ENCODE measurements at regions not wholly inside any gene's neighbourhood (a gene's known extent, or its start where the extent isn't known, plus 50 kb on each side); places are given as distances from the start of the nearest gene placed in this dataset.

- no peak for TF ChIP-seq CTCF (conservative IDR thresholded peaks at IDR 0.05 in 1 of 2, IDR thresholded peaks at IDR 0.05 in 1 of 2; ENCODE audit: extremely low read depth in 1 of 2, insufficient read depth in 1 of 2, low read depth in 1 of 2, low read length in 2 of 2)
- no peak for TF ChIP-seq EZH2 (IDR thresholded peaks at IDR 0.05; ENCODE audit: borderline replicate concordance, low read length)
Observed at GRCh38 chr4:173722075-173722474, 192.0 kb upstream of the HAND2 start.

Data from mammary epithelial cell (primary cell).